Muscle of leg (tissue), 3 donors: ENCODE measurements at regions not wholly inside any gene's neighbourhood (a gene's known extent, or its start where the extent isn't known, plus 50 kb on each side); places are given as distances from the start of the nearest gene placed in this dataset.
A peak's percentile ranks its signal among the peaks of the same experiment; 100 is the strongest.

Source experiments
- DNase-seq: peaks from one replicate; pipeline ENCODE4 v3.0.0; 2013
- H3K27ac ChIP-seq: one replicate; pipeline ENCODE4 v1.5.1; 2013; ENCODE audit warnings: mild to moderate bottlenecking, low read length, control low read depth
- H3K27me3 ChIP-seq: one replicate; pipeline ENCODE4 v1.6.1; 2013; ENCODE audit warnings: low read length; ENCODE audit not compliant: control insufficient read depth, insufficient read depth
- H3K36me3 ChIP-seq: one replicate; pipeline ENCODE4 v1.6.1; 2013; ENCODE audit warnings: low read length; ENCODE audit not compliant: control insufficient read depth, insufficient read depth
- H3K4me1 ChIP-seq: one replicate; pipeline ENCODE4 v1.6.1; 2013; ENCODE audit warnings: low read length; ENCODE audit not compliant: control insufficient read depth, insufficient read depth
- H3K4me3 ChIP-seq: one replicate; pipeline ENCODE4 v1.5.1; 2013; ENCODE audit warnings: low read length, control low read depth
- H3K9me3 ChIP-seq: replicated peaks from 2 replicates; pipeline ENCODE4 v1.6.1; 2013; ENCODE audit warnings: low read depth, low read length; ENCODE audit not compliant: control insufficient read depth
- WGBS: methylation state at CpG from one replicate; pipeline ENCODE4 v1.1.5; 2013; ENCODE audit warnings: missing lambda C conversion rate; ENCODE audit not compliant: insufficient coverage; 5-methylcytosine and 5-hydroxymethylcytosine counted together

DNA sequence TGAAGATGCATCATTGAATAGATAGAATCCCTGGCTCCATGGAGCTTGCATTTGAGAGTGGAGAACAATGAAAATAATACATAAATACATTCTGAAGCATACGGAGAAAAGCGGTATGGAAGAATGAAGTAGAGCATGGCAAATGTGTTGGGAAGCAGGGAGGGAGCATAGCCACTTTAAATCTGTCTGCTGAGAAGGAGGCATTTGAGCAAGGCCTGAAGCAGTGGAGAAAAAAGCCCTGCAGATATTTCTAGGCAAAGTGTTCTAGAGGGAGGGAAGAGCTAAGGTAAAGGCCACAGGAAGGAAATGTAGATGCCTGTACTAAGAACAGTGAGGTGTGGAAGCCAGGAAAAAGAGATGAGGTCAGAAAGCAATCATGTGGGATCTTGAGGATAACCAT lies 484.8 kb downstream of the CNTN3 start:
- H3K9me3 ChIP-seq, result peaks cover 2% of the 10 kb centered on the region
- 100% methylated on average over 1 of the region's 2 CpGs for WGBS
- no peaks in the 10 kb centered on the region for H3K27me3 ChIP-seq
- H3K4me1 ChIP-seq, result no peaks in the 10 kb centered on the region
- no peak overlapping the region for H3K27ac ChIP-seq
- no peak overlapping the region for H3K4me3 ChIP-seq
- no peaks in the 10 kb centered on the region for H3K36me3 ChIP-seq
- DNase-seq, result no peak

DNA sequence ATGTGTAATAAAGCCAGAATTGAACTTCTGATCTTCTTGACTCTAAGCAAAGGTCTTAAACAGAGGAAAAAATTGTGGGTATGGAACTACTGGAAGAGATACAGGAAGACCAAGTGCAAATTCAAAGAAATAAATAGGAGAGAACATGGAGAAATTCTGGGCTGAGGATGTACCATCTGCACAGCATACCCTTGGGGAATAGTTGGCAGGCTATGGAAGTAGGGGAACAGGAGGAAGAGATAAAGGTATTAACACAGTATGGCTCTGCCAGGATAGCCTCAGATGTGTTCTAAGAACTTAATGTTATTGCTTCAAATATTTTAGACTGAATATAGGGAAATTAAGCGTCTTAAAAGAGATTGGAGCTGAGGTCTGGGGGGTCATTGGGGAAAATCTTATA lies 485.4 kb downstream of the CNTN3 start:
- Histone ChIP-seq H3K4me3 (no peak overlapping the region), H3K36me3 (no peaks in the 10 kb centered on the region), H3K27me3 (no peaks in the 10 kb centered on the region), H3K9me3 (peaks cover 2% of the 10 kb centered on the region), H3K4me1 (no peaks in the 10 kb centered on the region), H3K27ac (no peak overlapping the region)
- no CpG with 5 or more reads among the region's 1 CpG for WGBS
- DNase-seq, result no peak

DNA sequence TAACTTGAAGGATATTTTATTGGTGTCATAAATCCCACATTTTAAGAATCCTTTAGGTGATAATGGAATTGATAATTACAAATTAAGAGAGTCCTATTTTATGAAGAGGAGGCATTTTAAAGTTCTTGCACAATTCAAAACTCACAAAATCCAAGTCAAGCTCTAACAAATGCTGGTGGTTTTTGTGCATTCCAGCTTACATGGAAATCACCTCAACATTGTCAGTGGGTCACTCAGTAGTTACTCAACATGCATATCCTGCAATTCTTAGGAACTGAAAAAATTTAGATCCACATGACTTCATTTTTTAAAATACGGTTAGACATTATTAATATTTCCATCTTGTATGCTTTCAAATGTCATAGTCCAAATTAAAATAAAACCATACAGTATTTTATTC lies 487.2 kb downstream of the CNTN3 start:
- Histone ChIP-seq H3K36me3 (no peaks in the 10 kb centered on the region), H3K4me3 (no peak overlapping the region), H3K9me3 (peaks cover 2% of the 10 kb centered on the region), H3K27me3 (no peaks in the 10 kb centered on the region), H3K4me1 (no peaks in the 10 kb centered on the region), H3K27ac (no peak overlapping the region)
- DNase-seq, result no peak
- WGBS, result no CpG with 5 or more reads among the region's 1 CpG

DNA sequence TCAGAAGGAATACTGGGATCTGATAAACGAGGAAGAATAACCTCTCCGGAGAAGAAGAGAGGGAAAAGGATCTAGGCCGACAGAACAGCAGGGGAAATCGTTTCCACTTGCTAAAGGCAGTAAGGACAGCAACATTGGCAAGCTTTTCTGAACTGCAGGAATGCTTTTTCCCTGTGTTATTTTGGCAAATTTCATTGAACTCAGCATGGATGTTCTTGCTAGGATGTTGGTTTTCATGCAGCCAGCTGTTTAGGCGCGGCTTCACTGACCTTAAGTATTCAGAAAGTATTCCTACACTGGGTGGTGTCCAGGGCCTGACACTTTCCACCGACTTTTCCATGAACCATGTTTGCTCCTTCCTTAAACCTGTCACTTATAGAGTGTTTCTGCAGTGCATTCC lies 489.7 kb downstream of the CNTN3 start:
- Histone ChIP-seq H3K4me1 (no peaks in the 10 kb centered on the region), H3K27ac (no peak overlapping the region), H3K9me3 (no peaks in the 10 kb centered on the region), H3K36me3 (no peaks in the 10 kb centered on the region), H3K4me3 (no peak overlapping the region), H3K27me3 (no peaks in the 10 kb centered on the region)
- peak; percentile 73 for DNase-seq
- WGBS, result 43% methylated on average over 5 of the region's 7 CpGs

DNA sequence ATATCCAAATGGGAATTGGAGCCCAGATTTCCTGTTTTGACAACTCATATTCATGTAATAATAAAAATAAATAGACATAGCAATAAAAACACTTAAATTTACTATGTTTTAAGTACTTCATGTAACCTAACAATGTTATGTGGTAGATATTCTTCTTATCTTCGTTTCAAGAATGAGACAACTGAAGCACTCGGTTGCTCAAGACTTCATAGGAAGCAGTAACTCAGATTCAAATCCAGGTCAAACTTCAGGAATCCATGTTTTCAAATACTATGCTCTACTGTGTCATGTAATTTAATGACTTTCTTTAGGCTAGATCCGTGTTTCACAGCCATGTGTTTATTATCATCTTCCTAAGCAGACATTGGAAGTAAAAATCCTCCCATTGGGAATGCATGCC lies 492.2 kb downstream of the CNTN3 start:
- WGBS, result no CpG with 5 or more reads among the region's 3 CpGs
- H3K9me3 ChIP-seq, result no peaks in the 10 kb centered on the region
- H3K27ac ChIP-seq, result no peak overlapping the region

DNA sequence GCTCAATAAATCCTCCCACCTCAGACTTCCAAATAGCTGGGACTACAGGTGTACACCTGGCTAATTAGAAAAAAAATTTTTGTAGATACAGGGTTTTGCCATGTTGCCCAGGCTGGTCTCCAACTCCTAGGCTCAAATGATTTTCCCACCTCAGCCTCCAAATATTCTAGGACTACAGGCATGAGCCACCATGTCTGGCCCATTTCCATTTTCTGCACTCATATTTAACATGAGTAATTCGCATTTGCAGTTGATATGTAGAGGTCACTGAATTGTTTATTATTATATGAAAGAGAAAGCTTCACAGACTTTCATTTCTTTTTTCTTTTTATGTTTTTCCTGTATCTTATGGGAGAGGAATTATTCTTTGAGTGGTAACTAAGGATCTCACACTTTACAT lies 492.7 kb downstream of the CNTN3 start:
- no peaks in the 10 kb centered on the region for H3K9me3 ChIP-seq
- no peaks in the 10 kb centered on the region for H3K4me1 ChIP-seq
- no CpG with 5 or more reads among the region's 1 CpG for WGBS

More for the DNA sequence above, 492.2 kb downstream of the CNTN3 start:
- Histone ChIP-seq H3K36me3 (no peaks in the 10 kb centered on the region), H3K4me1 (no peaks in the 10 kb centered on the region), H3K27me3 (no peaks in the 10 kb centered on the region), H3K4me3 (no peak overlapping the region)
- DNase-seq, result no peak

DNA sequence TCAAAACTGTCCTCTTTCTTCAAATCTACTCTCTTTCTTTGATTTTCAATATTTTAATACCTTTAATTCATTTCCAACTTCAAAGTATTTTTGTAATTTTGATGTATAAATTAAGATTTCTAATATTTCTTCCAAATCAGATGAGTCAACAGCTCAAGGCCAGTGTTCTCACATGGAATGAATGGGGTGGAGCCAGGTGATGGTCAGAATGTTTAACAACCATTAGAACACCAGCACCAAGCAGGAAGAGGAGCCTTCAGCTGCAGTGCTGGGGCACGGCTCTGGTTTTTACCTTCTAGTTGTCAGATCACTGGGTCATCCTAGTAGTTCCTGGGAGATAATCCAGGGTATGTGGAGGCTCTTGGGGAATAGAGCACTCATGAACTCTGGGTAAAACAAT lies 494.5 kb upstream of the PDZRN3 start:
- H3K4me1 ChIP-seq, result no peaks in the 10 kb centered on the region
- H3K27ac ChIP-seq, result no peak overlapping the region
- no CpG with 5 or more reads among the region's 1 CpG for WGBS
- H3K36me3 ChIP-seq, result no peaks in the 10 kb centered on the region
- H3K9me3 ChIP-seq, result no peaks in the 10 kb centered on the region
- H3K4me3 ChIP-seq, result no peak overlapping the region
- no peak for DNase-seq
- no peaks in the 10 kb centered on the region for H3K27me3 ChIP-seq

More for the DNA sequence above, 492.7 kb downstream of the CNTN3 start:
- Histone ChIP-seq H3K4me3 (no peak overlapping the region), H3K36me3 (no peaks in the 10 kb centered on the region), H3K27ac (no peak overlapping the region), H3K27me3 (no peaks in the 10 kb centered on the region)
- DNase-seq, result no peak

DNA sequence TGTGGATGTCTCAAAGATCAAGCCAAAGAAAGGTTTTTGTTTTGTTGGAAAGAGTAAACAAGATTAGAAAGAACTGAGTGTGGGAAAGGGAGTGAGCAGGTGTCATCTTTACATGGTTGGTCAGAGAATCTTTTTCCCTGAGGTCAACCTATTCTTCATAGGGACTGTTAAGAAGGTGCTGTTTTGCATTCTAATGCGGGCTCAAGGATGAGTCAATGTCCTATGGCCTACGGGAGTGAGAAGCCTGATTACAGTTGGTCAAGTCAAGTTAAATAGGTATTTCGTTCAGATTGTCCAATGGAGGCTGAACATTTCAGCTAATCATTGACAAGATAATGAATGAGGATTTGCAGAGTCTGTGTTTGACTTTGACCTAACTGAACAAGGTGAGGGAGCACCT lies 491.2 kb upstream of the PDZRN3 start:
- Histone ChIP-seq H3K36me3 (no peaks in the 10 kb centered on the region), H3K27me3 (no peaks in the 10 kb centered on the region), H3K4me1 (no peaks in the 10 kb centered on the region), H3K9me3 (no peaks in the 10 kb centered on the region), H3K27ac (no peak overlapping the region), H3K4me3 (no peak overlapping the region)
- no CpG with 5 or more reads among the region's 3 CpGs for WGBS
- no peak for DNase-seq

DNA sequence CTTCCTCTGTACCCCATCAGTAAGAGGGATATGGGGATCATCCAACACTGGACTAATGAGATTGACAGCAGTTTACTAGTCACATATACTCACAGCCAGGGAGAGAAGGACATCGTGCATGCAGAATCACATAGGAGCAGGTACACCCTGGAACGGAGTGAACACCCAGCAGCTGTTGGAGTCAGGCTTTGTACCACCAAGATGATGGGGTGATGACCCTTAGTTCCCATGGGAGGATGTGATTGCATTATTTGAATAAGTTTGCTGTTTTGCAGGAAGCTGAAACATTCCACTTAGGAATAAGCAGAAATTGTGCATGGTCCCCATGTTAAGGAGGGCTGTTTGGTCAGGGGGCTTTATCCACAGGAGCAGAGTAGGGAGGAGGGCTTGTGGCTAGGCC lies 482.7 kb upstream of the PDZRN3 start:
- no peaks in the 10 kb centered on the region for H3K36me3 ChIP-seq
- 50% methylated on average over 1 of the region's 2 CpGs for WGBS
- peak; percentile 17 for DNase-seq
- no peak overlapping the region for H3K4me3 ChIP-seq
- no peaks in the 10 kb centered on the region for H3K27me3 ChIP-seq
- H3K27ac ChIP-seq, result no peak overlapping the region
- H3K4me1 ChIP-seq, result no peaks in the 10 kb centered on the region
- no peaks in the 10 kb centered on the region for H3K9me3 ChIP-seq

DNA sequence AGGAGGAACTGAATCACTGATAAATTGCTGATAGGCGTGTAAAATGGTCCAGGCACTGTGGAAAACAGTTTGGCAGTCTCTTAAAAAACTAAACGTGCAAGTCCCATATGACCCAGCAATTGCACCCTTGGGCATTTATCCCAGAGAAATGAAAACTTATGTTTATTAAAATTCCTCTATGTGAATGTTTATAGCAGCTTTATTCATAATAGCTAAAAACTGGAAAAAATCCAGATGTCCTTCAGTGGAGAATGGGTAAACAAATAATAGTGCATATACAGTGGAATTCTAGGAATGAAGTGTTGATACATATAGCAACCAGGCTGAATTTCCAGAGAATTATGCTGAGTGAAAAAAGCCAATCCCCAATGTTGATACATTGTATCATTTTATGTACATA lies 482.2 kb upstream of the PDZRN3 start:
- H3K36me3 ChIP-seq, result no peaks in the 10 kb centered on the region
- H3K4me3 ChIP-seq, result no peak overlapping the region
- peak; percentile 22 for DNase-seq
- WGBS, result 0% methylated on average over 1 of the region's 2 CpGs
- H3K4me1 ChIP-seq, result no peaks in the 10 kb centered on the region
- H3K27me3 ChIP-seq, result no peaks in the 10 kb centered on the region
- no peaks in the 10 kb centered on the region for H3K9me3 ChIP-seq
- H3K27ac ChIP-seq, result no peak overlapping the region

DNA sequence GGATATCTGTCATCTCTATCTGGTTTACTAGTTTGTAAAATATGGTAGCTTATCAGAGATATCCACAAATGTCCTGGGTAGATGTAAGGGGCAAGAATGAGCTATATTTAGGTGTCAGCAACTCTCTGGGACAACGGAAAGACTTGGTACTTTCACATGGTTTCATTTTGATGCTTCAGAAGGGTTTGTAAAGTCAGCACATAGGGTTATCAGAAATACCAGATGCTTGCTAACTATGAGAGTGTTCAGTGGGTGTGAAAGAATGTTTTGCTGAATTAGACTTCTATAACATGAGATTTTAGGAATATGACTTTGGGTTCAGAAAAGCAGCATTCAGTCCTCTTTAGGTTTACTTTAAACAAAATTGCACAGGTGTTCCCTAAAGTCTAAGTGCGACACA lies 466.5 kb upstream of the PDZRN3 start:
- Histone ChIP-seq H3K9me3 (no peaks in the 10 kb centered on the region), H3K36me3 (no peaks in the 10 kb centered on the region), H3K4me1 (no peaks in the 10 kb centered on the region), H3K27me3 (no peaks in the 10 kb centered on the region), H3K27ac (no peak overlapping the region), H3K4me3 (no peak overlapping the region)
- WGBS, result no CpG with 5 or more reads among the region's 2 CpGs
- DNase-seq, result no peak
